Astrocyte (in vitro differentiated cells and primary cell): ENCODE measurements at regions not wholly inside any gene's neighbourhood (a gene's known extent, or its start where the extent isn't known, plus 50 kb on each side); places are given as distances from the start of the nearest gene placed in this dataset.

Experiments used
- CTCF ChIP-seq: IDR thresholded peaks from 2 replicates; pipeline ENCODE4 v1.5.1; 2011; ENCODE audit warnings: low read depth, mild to moderate bottlenecking, inconsistent platforms, low read length, moderate library complexity; ENCODE audit not compliant: insufficient read depth
- EZH2 ChIP-seq: IDR thresholded peaks from 2 replicates; pipeline ENCODE4 v1.6.1; 2012; ENCODE audit warnings: mild to moderate bottlenecking, low read length, inconsistent platforms; ENCODE audit not compliant: insufficient read depth

DNA sequence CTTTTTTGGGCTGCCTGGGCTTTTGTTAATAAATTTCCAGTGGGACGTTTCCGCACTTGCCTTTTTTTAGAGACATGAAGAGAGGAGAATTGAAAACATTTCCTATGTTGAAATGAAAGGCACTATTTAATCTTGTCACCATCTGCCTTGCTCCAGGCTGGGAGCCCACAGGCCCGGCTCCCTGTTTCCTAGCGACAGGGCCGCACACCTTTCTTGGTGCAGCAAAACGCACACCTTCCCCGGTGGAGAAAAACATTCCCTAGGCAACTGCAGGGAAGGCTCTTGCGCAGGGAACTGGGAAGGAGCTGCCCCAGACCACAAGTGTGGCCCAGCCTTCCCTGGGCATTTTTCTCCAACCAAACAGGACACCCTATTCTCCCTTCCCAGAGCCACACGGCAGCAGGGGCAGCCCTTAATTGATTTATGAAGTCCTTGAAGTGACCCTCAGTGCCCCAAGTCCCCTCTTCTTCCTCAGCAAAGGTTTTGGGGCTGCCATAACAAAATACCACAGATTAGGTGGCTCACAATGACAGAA, 79.3 kb upstream of the KCNK12 start:
- TF ChIP-seq CTCF (no peak), EZH2 (no peak)
